ENCODE measurements at regions not wholly inside any gene's neighbourhood (a gene's known extent, or its start where the extent isn't known, plus 50 kb on each side); places are given as distances from the start of the nearest gene placed in this dataset.

- Histone ChIP-seq H3K9me3 (ENCODE audit: control insufficient read depth, insufficient read depth, low read length) (no peaks in the 10 kb centered on the region), H3K36me3 (ENCODE audit: control insufficient read depth, insufficient read depth, low read length) (no peaks in the 10 kb centered on the region), H3K4me3 (ENCODE audit: low read length) (no peak overlapping the region), H3K27ac (ENCODE audit: low read length) (no peak overlapping the region), H3K4me1 (ENCODE audit: control insufficient read depth, insufficient read depth, low read length) (0 out of 2 replicates have a peak, but pooled peaks cover 1% of the 10 kb centered on the region), H3K27me3 (ENCODE audit: control insufficient read depth, insufficient read depth, low read length) (no peaks in the 10 kb centered on the region)
- WGBS (ENCODE audit: insufficient coverage, insufficient read length) = no CpG with 5 or more reads among the region's 3 CpGs
- no peak for DNase-seq (ENCODE audit: low read depth, low spot score)
These were observed 123.3 kb upstream of the ZNF438 start for GRCh38 chr10:31154996-31155395.

DNA sequence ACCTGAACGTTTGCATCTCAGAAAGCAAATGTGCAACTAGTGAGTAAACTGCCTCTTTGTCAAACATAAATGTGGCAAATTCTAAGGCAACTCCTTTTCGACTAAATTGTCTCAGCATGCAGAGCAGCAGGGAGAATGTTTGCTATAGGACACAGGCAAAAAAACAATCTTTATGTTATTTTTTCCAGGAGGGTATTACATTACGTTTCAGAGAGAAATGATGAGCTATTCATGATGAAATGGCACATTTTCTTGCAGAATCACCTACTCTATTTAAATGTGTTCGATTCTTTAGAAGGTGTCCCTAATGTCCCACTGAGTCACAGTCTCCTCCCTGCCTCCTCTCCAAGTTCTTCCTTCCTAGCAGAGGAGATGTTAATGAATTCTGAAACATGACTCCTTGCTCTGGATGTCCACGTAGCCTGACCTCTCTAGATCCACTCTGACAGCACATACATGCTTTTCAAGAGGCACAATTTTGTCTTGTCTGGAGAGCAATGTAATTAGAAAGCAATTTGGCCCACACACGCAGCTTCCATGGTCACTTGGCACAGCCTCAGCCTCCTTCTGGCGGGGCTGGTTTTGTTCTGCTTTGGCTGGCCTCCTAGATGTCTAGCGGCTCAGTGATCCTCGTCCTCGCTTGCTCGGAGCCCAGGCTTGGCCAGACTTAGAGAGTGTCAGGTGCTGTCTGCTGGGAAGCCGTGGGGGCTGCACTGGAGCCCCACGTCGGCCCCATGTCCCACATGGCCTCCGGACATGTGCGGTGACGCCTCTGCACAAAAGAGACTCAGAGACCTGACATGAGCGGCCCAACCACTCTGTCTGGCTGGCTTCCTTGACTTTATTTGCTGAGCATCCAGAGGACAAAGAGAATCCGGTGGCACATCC lies 125.7 kb upstream of the ZNF438 start:
- no peak for DNase-seq (ENCODE audit: low read depth, low spot score)
- no peak overlapping the region for H3K27ac ChIP-seq (ENCODE audit: low read length)
- no peaks in the 10 kb centered on the region for H3K9me3 ChIP-seq (ENCODE audit: control insufficient read depth, insufficient read depth, low read length)
- no peaks in the 10 kb centered on the region for H3K27me3 ChIP-seq (ENCODE audit: control insufficient read depth, insufficient read depth, low read length)
- no peak overlapping the region for H3K4me3 ChIP-seq (ENCODE audit: low read length)
- H3K4me1 ChIP-seq (ENCODE audit: control insufficient read depth, insufficient read depth, low read length) = 0 out of 2 replicates have a peak, but pooled peaks cover 1% of the 10 kb centered on the region
- no CpG with 5 or more reads among the region's 19 CpGs for WGBS (ENCODE audit: insufficient coverage, insufficient read length)
- no peaks in the 10 kb centered on the region for H3K36me3 ChIP-seq (ENCODE audit: control insufficient read depth, insufficient read depth, low read length)

DNA sequence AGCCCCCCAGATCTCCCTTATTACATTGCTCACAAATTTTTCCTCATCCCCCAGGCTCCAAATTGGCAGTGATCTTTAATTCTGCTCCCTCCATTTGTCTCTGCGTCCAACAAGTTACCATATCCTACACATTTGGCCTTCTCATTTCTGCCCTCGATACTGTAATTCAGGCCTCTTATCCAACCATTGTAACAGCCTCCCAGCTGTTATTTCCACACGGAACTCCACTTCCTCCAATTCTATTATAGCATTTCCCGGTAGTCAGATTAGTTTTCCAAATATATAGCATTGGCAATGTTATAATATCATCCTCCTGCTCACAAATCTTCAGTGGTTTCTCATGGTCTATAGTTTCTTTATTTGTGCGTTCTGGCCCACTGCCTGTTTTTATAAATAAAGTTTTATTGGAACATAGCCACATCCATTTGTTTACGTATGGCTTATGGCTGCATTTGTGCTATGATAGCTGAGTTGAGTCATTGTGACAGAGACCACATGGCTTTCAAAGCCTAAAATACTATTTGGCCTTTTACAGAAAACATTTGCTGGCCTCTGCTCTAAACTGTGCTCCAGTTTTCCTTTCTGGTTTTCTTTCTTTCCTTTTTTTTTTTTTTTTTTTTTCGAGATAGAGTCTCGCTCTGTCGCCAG lies 126.5 kb upstream of the ZNF438 start:
- Histone ChIP-seq H3K27me3 (ENCODE audit: control insufficient read depth, insufficient read depth, low read length) (no peaks in the 10 kb centered on the region), H3K36me3 (ENCODE audit: control insufficient read depth, insufficient read depth, low read length) (no peaks in the 10 kb centered on the region), H3K4me1 (ENCODE audit: control insufficient read depth, insufficient read depth, low read length) (0 out of 2 replicates have a peak, but pooled peaks cover 1% of the 10 kb centered on the region), H3K9me3 (ENCODE audit: control insufficient read depth, insufficient read depth, low read length) (no peaks in the 10 kb centered on the region), H3K4me3 (ENCODE audit: low read length) (no peak overlapping the region), H3K27ac (ENCODE audit: low read length) (no peak overlapping the region)
- no peak for DNase-seq (ENCODE audit: low read depth, low spot score)
- no CpG with 5 or more reads among the region's 9 CpGs for WGBS (ENCODE audit: insufficient coverage, insufficient read length)

GRCh38 chr10:31166606-31167005 lies 134.9 kb upstream of the ZNF438 start:
- DNase-seq (ENCODE audit: low read depth, low spot score) = no peak
- H3K4me1 ChIP-seq (ENCODE audit: control insufficient read depth, insufficient read depth, low read length) = no peaks in the 10 kb centered on the region
- H3K9me3 ChIP-seq (ENCODE audit: control insufficient read depth, insufficient read depth, low read length) = no peaks in the 10 kb centered on the region
- H3K4me3 ChIP-seq (ENCODE audit: low read length) = no peak overlapping the region
- 100% methylated on average over 1 of the region's 3 CpGs for WGBS (ENCODE audit: insufficient coverage, insufficient read length)
- no peaks in the 10 kb centered on the region for H3K36me3 ChIP-seq (ENCODE audit: control insufficient read depth, insufficient read depth, low read length)
- H3K27me3 ChIP-seq (ENCODE audit: control insufficient read depth, insufficient read depth, low read length) = no peaks in the 10 kb centered on the region
- no peak overlapping the region for H3K27ac ChIP-seq (ENCODE audit: low read length)

DNA sequence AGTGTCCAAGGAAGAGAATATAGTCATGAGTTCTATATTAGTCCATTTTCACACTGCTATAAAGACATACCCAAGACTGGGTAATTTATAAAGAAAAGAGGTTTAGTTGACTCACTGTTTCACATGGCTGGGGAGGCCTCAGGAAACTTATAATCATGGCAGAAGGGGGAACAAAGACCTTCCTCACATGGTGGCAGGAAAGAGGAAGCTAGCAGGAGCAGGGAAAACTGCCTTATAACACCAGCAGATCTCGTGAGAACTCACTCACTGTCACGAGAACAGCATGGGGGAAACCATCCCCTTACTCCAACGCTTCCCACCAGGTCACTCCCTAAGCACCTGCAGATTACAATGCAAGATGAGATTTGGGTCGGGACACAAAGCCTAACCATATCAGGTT lies 139.0 kb upstream of the ZNF438 start:
- DNase-seq (ENCODE audit: low read depth, low spot score) = no peak
- Histone ChIP-seq H3K27me3 (ENCODE audit: control insufficient read depth, insufficient read depth, low read length) (no peaks in the 10 kb centered on the region), H3K36me3 (ENCODE audit: control insufficient read depth, insufficient read depth, low read length) (no peaks in the 10 kb centered on the region), H3K4me1 (ENCODE audit: control insufficient read depth, insufficient read depth, low read length) (no peaks in the 10 kb centered on the region), H3K9me3 (ENCODE audit: control insufficient read depth, insufficient read depth, low read length) (no peaks in the 10 kb centered on the region), H3K4me3 (ENCODE audit: low read length) (no peak overlapping the region), H3K27ac (ENCODE audit: low read length) (no peak overlapping the region)
- no CpG with 5 or more reads among the region's 4 CpGs for WGBS (ENCODE audit: insufficient coverage, insufficient read length)

GRCh38 chr10:31171402-31172083 lies 139.9 kb upstream of the ZNF438 start:
- no peak overlapping the region for H3K4me3 ChIP-seq (ENCODE audit: low read length)
- no CpG with 5 or more reads among the region's 4 CpGs for WGBS (ENCODE audit: insufficient coverage, insufficient read length)
- no peaks in the 10 kb centered on the region for H3K4me1 ChIP-seq (ENCODE audit: control insufficient read depth, insufficient read depth, low read length)
- H3K27me3 ChIP-seq (ENCODE audit: control insufficient read depth, insufficient read depth, low read length) = no peaks in the 10 kb centered on the region
- no peaks in the 10 kb centered on the region for H3K36me3 ChIP-seq (ENCODE audit: control insufficient read depth, insufficient read depth, low read length)
- DNase-seq (ENCODE audit: low read depth, low spot score) = no peak
- no peak overlapping the region for H3K27ac ChIP-seq (ENCODE audit: low read length)
- H3K9me3 ChIP-seq (ENCODE audit: control insufficient read depth, insufficient read depth, low read length) = no peaks in the 10 kb centered on the region

DNA sequence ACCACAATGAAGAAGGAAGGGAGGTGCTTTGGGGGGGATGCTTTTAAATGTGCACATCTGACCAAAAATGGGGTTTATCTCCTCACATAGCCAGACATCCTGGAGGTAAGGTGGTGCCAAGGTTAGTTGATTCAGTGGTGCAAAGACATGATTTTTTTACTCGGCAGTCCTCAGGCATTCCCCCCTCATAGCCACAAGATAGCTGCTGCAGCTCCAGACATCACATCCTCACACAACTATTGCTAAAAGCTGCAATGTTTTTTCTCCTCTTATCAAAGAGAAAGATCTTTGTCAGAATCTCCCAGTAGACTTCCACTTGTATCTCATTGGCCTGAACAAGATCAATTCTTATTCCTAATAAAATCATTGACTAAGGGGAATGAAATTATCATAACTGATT lies 141.3 kb upstream of the ZNF438 start:
- Histone ChIP-seq H3K9me3 (ENCODE audit: control insufficient read depth, insufficient read depth, low read length) (no peaks in the 10 kb centered on the region), H3K36me3 (ENCODE audit: control insufficient read depth, insufficient read depth, low read length) (no peaks in the 10 kb centered on the region), H3K27ac (ENCODE audit: low read length) (no peak overlapping the region), H3K4me3 (ENCODE audit: low read length) (no peak overlapping the region), H3K27me3 (ENCODE audit: control insufficient read depth, insufficient read depth, low read length) (no peaks in the 10 kb centered on the region), H3K4me1 (ENCODE audit: control insufficient read depth, insufficient read depth, low read length) (no peaks in the 10 kb centered on the region)
- DNase-seq (ENCODE audit: low read depth, low spot score) = no peak
- WGBS (ENCODE audit: insufficient coverage, insufficient read length) = no CpG with 5 or more reads among the region's 1 CpG

- Histone ChIP-seq H3K27ac (ENCODE audit: low read length) (no peak overlapping the region), H3K27me3 (ENCODE audit: control insufficient read depth, insufficient read depth, low read length) (no peaks in the 10 kb centered on the region), H3K36me3 (ENCODE audit: control insufficient read depth, insufficient read depth, low read length) (no peaks in the 10 kb centered on the region), H3K9me3 (ENCODE audit: control insufficient read depth, insufficient read depth, low read length) (no peaks in the 10 kb centered on the region), H3K4me1 (ENCODE audit: control insufficient read depth, insufficient read depth, low read length) (no peaks in the 10 kb centered on the region), H3K4me3 (ENCODE audit: low read length) (no peak overlapping the region)
- DNase-seq (ENCODE audit: low read depth, low spot score) = no peak
- no CpG with 5 or more reads among the region's 5 CpGs for WGBS (ENCODE audit: insufficient coverage, insufficient read length)
These were observed 142.1 kb upstream of the ZNF438 start for GRCh38 chr10:31173752-31174151.

- Histone ChIP-seq H3K4me1 (ENCODE audit: control insufficient read depth, insufficient read depth, low read length) (no peaks in the 10 kb centered on the region), H3K4me3 (ENCODE audit: low read length) (no peak overlapping the region), H3K27me3 (ENCODE audit: control insufficient read depth, insufficient read depth, low read length) (no peaks in the 10 kb centered on the region), H3K27ac (ENCODE audit: low read length) (no peak overlapping the region), H3K36me3 (ENCODE audit: control insufficient read depth, insufficient read depth, low read length) (no peaks in the 10 kb centered on the region), H3K9me3 (ENCODE audit: control insufficient read depth, insufficient read depth, low read length) (no peaks in the 10 kb centered on the region)
- no CpG with 5 or more reads among the region's 5 CpGs for WGBS (ENCODE audit: insufficient coverage, insufficient read length)
- no peak for DNase-seq (ENCODE audit: low read depth, low spot score)
These were observed 139.8 kb upstream of the ZEB1 start for GRCh38 chr10:31179091-31179680.
